ENCODE measurements at regions not wholly inside any gene's neighbourhood (a gene's known extent, or its start where the extent isn't known, plus 50 kb on each side); places are given as distances from the start of the nearest gene placed in this dataset.

GRCh38 chr6:85115376-85115775, 334.5 kb upstream of the NT5E start:
- in situ Hi-C loops (cut with MboI; ENCODE audit: low sequenced_read_pairs): no loop called here
- Histone ChIP-seq H2AK9ac (replicated peaks; ENCODE audit: low read depth, low read length, poor library complexity) (no peak overlapping the region), H3K4me1 (ENCODE audit: control insufficient read depth, insufficient read depth, low read length) (no peaks in the 10 kb centered on the region), H2AFZ (replicated peaks; ENCODE audit: low read length, poor library complexity) (no peak overlapping the region), H2BK120ac (ENCODE audit: low read depth, low read length) (no peak overlapping the region), H2AK5ac (ENCODE audit: low read depth, low read length) (no peak overlapping the region), H3K9ac (ENCODE audit: low read depth, low read length) (no peak overlapping the region), H4K8ac (ENCODE audit: low read depth in 2 of 2, low read length in 2 of 2) (no peak overlapping the region), H3K79me1 (ENCODE audit: low read depth in 1 of 2, low read length in 2 of 2) (no peaks in the 10 kb centered on the region), H2BK20ac (ENCODE audit: low read depth, low read length) (no peak overlapping the region), H3K27ac (ENCODE audit: insufficient read depth, low read length) (no peak overlapping the region), H3K27me3 (ENCODE audit: control insufficient read depth, insufficient read depth, low read length) (peaks cover 2% of the 10 kb centered on the region), H4K5ac (ENCODE audit: low read depth, low read length) (no peak overlapping the region), H3K18ac (ENCODE audit: low read depth, low read length) (no peak overlapping the region), H3K9me1 (ENCODE audit: insufficient read depth, low read length) (no peaks in the 10 kb centered on the region), H3K14ac (replicated peaks; ENCODE audit: low read depth, low read length) (no peak overlapping the region), H3K4me3 (ENCODE audit: insufficient read depth, low read depth, low read length) (no peak overlapping the region), H3K56ac (ENCODE audit: extremely low read depth, insufficient read depth, low read length) (no peak overlapping the region), H3K9me3 (ENCODE audit: control insufficient read depth, insufficient read depth, low read length) (no peaks in the 10 kb centered on the region), H3K4me2 (ENCODE audit: low read depth, low read length) (no peak overlapping the region), H2BK5ac (ENCODE audit: low read depth, low read length, poor library complexity, severe bottlenecking) (no peak overlapping the region), H3K4ac (ENCODE audit: low read depth, low read length) (no peak overlapping the region), H3K36me3 (ENCODE audit: control insufficient read depth, insufficient read depth, low read length) (no peaks in the 10 kb centered on the region), H4K20me1 (ENCODE audit: insufficient read depth, low read length) (no peaks in the 10 kb centered on the region), H4K91ac (ENCODE audit: insufficient read depth, low read depth, low read length) (no peak overlapping the region), H3K23ac (ENCODE audit: low read depth, low read length) (no peak overlapping the region), H2BK15ac (ENCODE audit: low read depth, low read length) (no peak overlapping the region)
- ChIA-PET POLR2A (ENCODE audit: unreplicated experiment) (no interaction called here), CTCF (no interaction called here)
- no TSS peak for BruUV-seq (replicated peaks)
- dilution Hi-C loops (cut with HindIII; ENCODE audit: low sequenced_read_pairs, unreplicated experiment): no loop called here
- ATAC-seq (ENCODE audit: low read depth): no peak
- intact Hi-C loops (cut with micrococcal nuclease): no loop called here
- WGBS, 2 experiments (ENCODE audit: extremely low coverage in 2 of 2, insufficient read length in 1 of 2): 0% methylated on average over 1 of the region's 6 CpGs; no CpG with 5 or more reads in 1 of the 2 experiments
- TF ChIP-seq BHLHE40 (IDR thresholded peaks at IDR 0.05; ENCODE audit: low read depth, low read length): no peak
- TF ChIP-seq RAD21 (IDR thresholded peaks at IDR 0.05; ENCODE audit: low read length): no peak
- no peak for TF ChIP-seq RCOR1 (IDR thresholded peaks at IDR 0.05; ENCODE audit: insufficient replicate concordance, low read length)
- TF ChIP-seq MAZ (IDR thresholded peaks at IDR 0.05; ENCODE audit: borderline replicate concordance, low read depth, low read length): no peak
- TF ChIP-seq USF2 (IDR thresholded peaks at IDR 0.05; ENCODE audit: low read depth, low read length): no peak
- no peak for TF ChIP-seq CTCF (conservative IDR thresholded peaks at IDR 0.05; ENCODE audit: low read depth, low read length)
- no peak for TF ChIP-seq FOS (IDR thresholded peaks at IDR 0.05; ENCODE audit: low read depth, low read length)
- TF ChIP-seq POLR2A (IDR thresholded peaks at IDR 0.05; ENCODE audit: low read depth, low read length): no peak
- TF ChIP-seq RFX5 (IDR thresholded peaks at IDR 0.05; ENCODE audit: low read depth, low read length): no peak
- TF ChIP-seq ELK1 (IDR thresholded peaks at IDR 0.05; ENCODE audit: borderline replicate concordance, low read depth, low read length): no peak
- TF ChIP-seq NFE2L2 (IDR thresholded peaks at IDR 0.05; ENCODE audit: low read depth, low read length): no peak
- no peak for TF ChIP-seq CEBPB (IDR thresholded peaks at IDR 0.05; ENCODE audit: low read depth, low read length)
- DNase-seq: no peak

All from IMR-90 (cell line).